Right renal cortex interstitium (tissue), 3 donors: ENCODE measurements at regions not wholly inside any gene's neighbourhood (a gene's known extent, or its start where the extent isn't known, plus 50 kb on each side); places are given as distances from the start of the nearest gene placed in this dataset.

Experiments used
- DNase-seq, 3 donors: peaks; one replicate each; pipeline ENCODE4 v3.0.0-alpha.2; 2013; ENCODE audit warnings: low read depth in 3 of 3, low spot score in 2 of 3

GRCh38 chr20:50242548-50242862 is 51.9 kb downstream of the CEBPB start:
- DNase-seq, result no peak

- DNase-seq, result no peak
Measured at GRCh38 chr20:50242863-50243609, 52.4 kb downstream of the CEBPB start.

- no peak for DNase-seq
Measured at GRCh38 chr20:50243610-50244351, 53.2 kb downstream of the CEBPB start.

- DNase-seq, result no peak
Measured at GRCh38 chr20:50244352-50245149, 53.9 kb downstream of the CEBPB start.

- no peak for DNase-seq
Measured at GRCh38 chr20:50245498-50246366, 55.1 kb downstream of the CEBPB start.

GRCh38 chr20:50246367-50247195 is 56.0 kb downstream of the CEBPB start:
- DNase-seq, result no peak

GRCh38 chr20:50247196-50248094 is 56.8 kb downstream of the CEBPB start:
- DNase-seq, result no peak

GRCh38 chr20:50248104-50248641 is 57.5 kb downstream of the CEBPB start:
- DNase-seq, result no peak

- DNase-seq, result no peak
Measured at GRCh38 chr20:50249447-50250388, 59.1 kb downstream of the CEBPB start.

GRCh38 chr20:50250679-50251382 is 60.2 kb downstream of the CEBPB start:
- DNase-seq, result no peak

GRCh38 chr20:50251383-50251748 is 60.7 kb downstream of the CEBPB start:
- no peak for DNase-seq

GRCh38 chr20:50251992-50252511 is 61.4 kb downstream of the CEBPB start:
- DNase-seq, result no peak

GRCh38 chr20:50252701-50253100 is 62.1 kb downstream of the CEBPB start:
- no peak for DNase-seq

- DNase-seq, result no peak
Measured at GRCh38 chr20:50253101-50253500, 62.5 kb downstream of the CEBPB start.

- DNase-seq, result no peak
Measured at GRCh38 chr20:50254466-50255079, 63.9 kb downstream of the CEBPB start.

GRCh38 chr20:50256577-50256976 is 65.9 kb downstream of the CEBPB start:
- no peak for DNase-seq
